Ishikawa (cell line): ENCODE measurements at regions not wholly inside any gene's neighbourhood (a gene's known extent, or its start where the extent isn't known, plus 50 kb on each side); places are given as distances from the start of the nearest gene placed in this dataset.

Source experiments
- CEBPB ChIP-seq: IDR thresholded peaks from 2 replicates; pipeline ENCODE4 v1.6.1; 2012
- CREB1 ChIP-seq: IDR thresholded peaks from 2 replicates; pipeline ENCODE4 v1.6.1; 2012; ENCODE audit warnings: low read depth
- EGR1 ChIP-seq: IDR thresholded peaks from 2 replicates; pipeline ENCODE4 v1.6.1; 2012
- EP300 ChIP-seq: IDR thresholded peaks from 2 replicates; pipeline ENCODE4 v1.6.1; 2012; ENCODE audit warnings: borderline replicate concordance
- FOXM1 ChIP-seq: IDR thresholded peaks from 2 replicates; pipeline ENCODE4 v1.6.1; 2012; ENCODE audit warnings: low read depth, borderline replicate concordance
- NFIC ChIP-seq: IDR thresholded peaks from 2 replicates; pipeline ENCODE4 v1.6.1; 2012
- RAD21 ChIP-seq: IDR thresholded peaks from 2 replicates; pipeline ENCODE4 v1.6.1; 2012; ENCODE audit warnings: low read depth
- TAF1 ChIP-seq: IDR thresholded peaks from 2 replicates; pipeline ENCODE4 v1.6.1; 2012; ENCODE audit warnings: low read depth, mild to moderate bottlenecking
- TCF12 ChIP-seq: IDR thresholded peaks from 2 replicates; pipeline ENCODE4 v1.6.1; 2012; ENCODE audit warnings: low read depth
- YY1 ChIP-seq: IDR thresholded peaks from 2 replicates; pipeline ENCODE4 v1.6.1; 2012; ENCODE audit warnings: low read depth
- ZBTB7A ChIP-seq: IDR thresholded peaks from 2 replicates; pipeline ENCODE4 v1.6.1; 2012; ENCODE audit warnings: low read depth
- TF ChIP-seq, protein P1 (sequence below): IDR thresholded peaks from 2 replicates; pipeline ENCODE4 v1.6.1; 2012
- TF ChIP-seq, protein P2 (sequence below): IDR thresholded peaks from 2 replicates; pipeline ENCODE4 v1.6.1; 2012; ENCODE audit warnings: low read depth, mild to moderate bottlenecking
- TF ChIP-seq, protein P3 (sequence below): IDR thresholded peaks from 2 replicates; pipeline ENCODE4 v1.6.1; 2012

DNA sequence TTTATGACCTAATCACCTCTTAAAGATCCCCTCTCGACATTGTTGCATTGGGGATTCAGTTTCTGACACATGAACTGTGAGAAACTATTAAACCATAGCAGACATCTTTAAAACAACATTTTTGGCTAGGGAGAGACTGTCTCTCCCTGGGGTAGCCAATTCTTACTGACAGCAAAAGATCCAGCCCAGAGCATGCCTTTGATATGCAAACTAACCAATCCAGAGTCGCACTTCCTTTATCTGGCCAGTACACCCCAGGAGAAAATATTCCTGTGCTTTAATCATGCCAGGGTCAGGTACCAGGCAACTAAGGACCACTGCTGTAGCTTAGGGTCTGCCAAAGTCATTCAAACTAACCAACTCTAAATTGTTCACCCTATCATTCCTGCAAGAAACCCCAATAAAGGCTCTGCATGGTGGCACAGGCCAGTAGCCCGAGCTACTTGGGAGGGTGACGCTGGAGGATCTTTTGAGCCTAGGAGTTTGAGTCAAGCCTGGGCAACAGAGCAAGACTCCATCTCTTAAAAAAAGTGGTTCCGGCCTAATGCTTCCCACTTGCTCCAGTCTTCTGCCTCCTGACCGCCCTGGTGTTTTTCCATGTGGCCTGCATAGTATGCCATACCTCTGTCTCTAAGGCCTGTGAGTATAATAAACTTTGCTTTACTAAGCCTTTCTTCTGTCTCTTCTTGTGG is 62.3 kb upstream of the DAPK1 start:
- TF ChIP-seq, protein P1, sequence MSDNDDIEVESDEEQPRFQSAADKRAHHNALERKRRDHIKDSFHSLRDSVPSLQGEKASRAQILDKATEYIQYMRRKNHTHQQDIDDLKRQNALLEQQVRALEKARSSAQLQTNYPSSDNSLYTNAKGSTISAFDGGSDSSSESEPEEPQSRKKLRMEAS = no peak
- TF ChIP-seq CREB1 (no peak), EGR1 (no peak), NFIC (no peak), EP300 (no peak), TAF1 (no peak), TCF12 (no peak), ZBTB7A (no peak), YY1 (no peak), CEBPB (no peak), RAD21 (no peak), FOXM1 (no peak)
- TF ChIP-seq, protein P2, sequence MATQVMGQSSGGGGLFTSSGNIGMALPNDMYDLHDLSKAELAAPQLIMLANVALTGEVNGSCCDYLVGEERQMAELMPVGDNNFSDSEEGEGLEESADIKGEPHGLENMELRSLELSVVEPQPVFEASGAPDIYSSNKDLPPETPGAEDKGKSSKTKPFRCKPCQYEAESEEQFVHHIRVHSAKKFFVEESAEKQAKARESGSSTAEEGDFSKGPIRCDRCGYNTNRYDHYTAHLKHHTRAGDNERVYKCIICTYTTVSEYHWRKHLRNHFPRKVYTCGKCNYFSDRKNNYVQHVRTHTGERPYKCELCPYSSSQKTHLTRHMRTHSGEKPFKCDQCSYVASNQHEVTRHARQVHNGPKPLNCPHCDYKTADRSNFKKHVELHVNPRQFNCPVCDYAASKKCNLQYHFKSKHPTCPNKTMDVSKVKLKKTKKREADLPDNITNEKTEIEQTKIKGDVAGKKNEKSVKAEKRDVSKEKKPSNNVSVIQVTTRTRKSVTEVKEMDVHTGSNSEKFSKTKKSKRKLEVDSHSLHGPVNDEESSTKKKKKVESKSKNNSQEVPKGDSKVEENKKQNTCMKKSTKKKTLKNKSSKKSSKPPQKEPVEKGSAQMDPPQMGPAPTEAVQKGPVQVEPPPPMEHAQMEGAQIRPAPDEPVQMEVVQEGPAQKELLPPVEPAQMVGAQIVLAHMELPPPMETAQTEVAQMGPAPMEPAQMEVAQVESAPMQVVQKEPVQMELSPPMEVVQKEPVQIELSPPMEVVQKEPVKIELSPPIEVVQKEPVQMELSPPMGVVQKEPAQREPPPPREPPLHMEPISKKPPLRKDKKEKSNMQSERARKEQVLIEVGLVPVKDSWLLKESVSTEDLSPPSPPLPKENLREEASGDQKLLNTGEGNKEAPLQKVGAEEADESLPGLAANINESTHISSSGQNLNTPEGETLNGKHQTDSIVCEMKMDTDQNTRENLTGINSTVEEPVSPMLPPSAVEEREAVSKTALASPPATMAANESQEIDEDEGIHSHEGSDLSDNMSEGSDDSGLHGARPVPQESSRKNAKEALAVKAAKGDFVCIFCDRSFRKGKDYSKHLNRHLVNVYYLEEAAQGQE = no peak
- TF ChIP-seq, protein P3, sequence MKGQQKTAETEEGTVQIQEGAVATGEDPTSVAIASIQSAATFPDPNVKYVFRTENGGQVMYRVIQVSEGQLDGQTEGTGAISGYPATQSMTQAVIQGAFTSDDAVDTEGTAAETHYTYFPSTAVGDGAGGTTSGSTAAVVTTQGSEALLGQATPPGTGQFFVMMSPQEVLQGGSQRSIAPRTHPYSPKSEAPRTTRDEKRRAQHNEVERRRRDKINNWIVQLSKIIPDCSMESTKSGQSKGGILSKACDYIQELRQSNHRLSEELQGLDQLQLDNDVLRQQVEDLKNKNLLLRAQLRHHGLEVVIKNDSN = no peak
